ENCODE measurements at regions not wholly inside any gene's neighbourhood (a gene's known extent, or its start where the extent isn't known, plus 50 kb on each side); places are given as distances from the start of the nearest gene placed in this dataset.

DNA sequence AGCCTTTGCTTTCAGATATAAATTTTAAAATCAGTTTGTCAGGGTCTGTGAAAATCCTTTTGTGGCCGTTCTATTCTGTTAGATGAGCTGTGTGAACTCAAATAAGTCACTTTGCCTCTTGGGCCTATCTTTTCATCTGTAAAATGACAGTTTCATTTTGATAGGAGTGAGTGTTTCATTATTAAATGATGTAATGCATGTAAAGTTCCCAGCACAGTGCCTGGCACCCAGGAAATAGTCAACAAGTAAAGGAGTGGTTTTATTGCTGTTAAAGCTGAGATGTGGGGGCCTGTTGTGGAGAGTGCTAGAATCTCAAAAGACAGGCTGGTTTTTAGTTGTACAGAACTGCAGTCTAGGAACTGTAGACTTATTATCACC is 394.5 kb upstream of the CFAP20DC start:
- Histone ChIP-seq H3K27me3 (replicated peaks; ENCODE audit: insufficient read depth, low read depth, low read length, poor library complexity) (no peaks in the 10 kb centered on the region), H3K36me3 (ENCODE audit: insufficient read depth, low read length, poor library complexity, severe bottlenecking) (no peaks in the 10 kb centered on the region), H3K27ac (ENCODE audit: low read depth, low read length, poor library complexity, severe bottlenecking) (no peak overlapping the region), H3K4me3 (ENCODE audit: low read depth, low read length, poor library complexity, severe bottlenecking) (no peak overlapping the region), H3K4me1 (ENCODE audit: insufficient read depth, low read length, poor library complexity, severe bottlenecking) (no peaks in the 10 kb centered on the region), H3K9me3 (ENCODE audit: low read depth, low read length, poor library complexity, severe bottlenecking) (no peaks in the 10 kb centered on the region)
- BruUV-seq (replicated peaks), result no TSS peak
- DNase-seq (ENCODE audit: low spot score), result no peak
- no peak for TF ChIP-seq CTCF (conservative IDR thresholded peaks at IDR 0.05; ENCODE audit: low read depth, low read length)
- TF ChIP-seq EZH2 (IDR thresholded peaks at IDR 0.05; ENCODE audit: borderline replicate concordance, low read depth, low read length, poor library complexity, severe bottlenecking), result no peak
- intact Hi-C loops (cut with micrococcal nuclease; ENCODE audit: unreplicated experiment), result no loop called here
- ChIA-PET CTCF (no interaction called here), POLR2A (ENCODE audit: low non-redundant PET) (no interaction called here)

DNA sequence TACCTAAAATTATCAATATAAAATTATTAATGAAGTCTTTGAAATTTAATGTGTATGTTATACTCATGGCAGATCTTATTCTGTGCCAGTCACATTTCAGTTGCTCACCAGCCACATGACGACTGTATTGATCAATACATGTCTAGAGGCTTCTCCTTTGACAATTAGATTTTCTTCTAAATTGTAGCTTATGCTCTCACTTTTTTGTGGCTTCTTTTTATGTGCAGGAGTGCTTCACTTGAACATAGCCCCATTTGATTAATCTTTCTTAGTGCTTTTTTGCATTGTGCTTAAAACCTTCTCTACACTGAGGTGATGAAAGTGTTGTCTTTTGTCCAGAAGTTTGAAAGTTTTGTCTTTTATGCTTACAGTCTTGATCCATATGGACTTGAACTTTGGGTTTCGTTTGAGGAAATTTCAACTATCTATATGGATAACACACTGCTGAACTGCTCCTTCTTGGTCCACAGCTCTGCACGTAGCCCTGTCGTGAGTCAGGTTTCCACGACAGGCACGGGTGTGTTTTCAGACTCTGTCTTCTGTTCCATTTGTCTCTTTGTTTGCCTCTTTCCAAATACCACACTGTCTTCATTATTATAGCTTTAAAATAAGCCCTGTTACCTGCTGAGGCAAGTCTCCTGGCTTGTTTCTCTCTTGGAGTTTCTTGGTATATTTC is 393.9 kb upstream of the CFAP20DC start:
- Histone ChIP-seq H3K27ac (ENCODE audit: low read depth, low read length, poor library complexity, severe bottlenecking) (no peak overlapping the region), H3K4me1 (ENCODE audit: insufficient read depth, low read length, poor library complexity, severe bottlenecking) (no peaks in the 10 kb centered on the region), H3K27me3 (replicated peaks; ENCODE audit: insufficient read depth, low read depth, low read length, poor library complexity) (no peaks in the 10 kb centered on the region), H3K9me3 (ENCODE audit: low read depth, low read length, poor library complexity, severe bottlenecking) (no peaks in the 10 kb centered on the region), H3K36me3 (ENCODE audit: insufficient read depth, low read length, poor library complexity, severe bottlenecking) (no peaks in the 10 kb centered on the region), H3K4me3 (ENCODE audit: low read depth, low read length, poor library complexity, severe bottlenecking) (no peak overlapping the region)
- CTCF ChIA-PET, result no interaction called here
- DNase-seq (ENCODE audit: low spot score), result no peak
- TF ChIP-seq CTCF (conservative IDR thresholded peaks at IDR 0.05; ENCODE audit: low read depth, low read length), result no peak
- no peak for TF ChIP-seq EZH2 (IDR thresholded peaks at IDR 0.05; ENCODE audit: borderline replicate concordance, low read depth, low read length, poor library complexity, severe bottlenecking)
- POLR2A ChIA-PET (ENCODE audit: low non-redundant PET), result no interaction called here
- BruUV-seq (replicated peaks), result no TSS peak
- intact Hi-C loops (cut with micrococcal nuclease; ENCODE audit: unreplicated experiment), result no loop called here

- H3K4me1 ChIP-seq (ENCODE audit: insufficient read depth, low read length, poor library complexity, severe bottlenecking), result no peaks in the 10 kb centered on the region
- ChIA-PET CTCF (no interaction called here), POLR2A (ENCODE audit: low non-redundant PET) (no interaction called here)
- no peak overlapping the region for H3K27ac ChIP-seq (ENCODE audit: low read depth, low read length, poor library complexity, severe bottlenecking)
- no peak overlapping the region for H3K4me3 ChIP-seq (ENCODE audit: low read depth, low read length, poor library complexity, severe bottlenecking)
- TF ChIP-seq EZH2 (IDR thresholded peaks at IDR 0.05; ENCODE audit: borderline replicate concordance, low read depth, low read length, poor library complexity, severe bottlenecking) (no peak), CTCF (conservative IDR thresholded peaks at IDR 0.05; ENCODE audit: low read depth, low read length) (no peak)
- no peaks in the 10 kb centered on the region for H3K36me3 ChIP-seq (ENCODE audit: insufficient read depth, low read length, poor library complexity, severe bottlenecking)
- no peak for DNase-seq (ENCODE audit: low spot score)
- intact Hi-C loops (cut with micrococcal nuclease; ENCODE audit: unreplicated experiment), result no loop called here
- BruUV-seq (replicated peaks), result no TSS peak
- H3K9me3 ChIP-seq (ENCODE audit: low read depth, low read length, poor library complexity, severe bottlenecking), result no peaks in the 10 kb centered on the region
- no peaks in the 10 kb centered on the region for H3K27me3 ChIP-seq (replicated peaks; ENCODE audit: insufficient read depth, low read depth, low read length, poor library complexity)
Observed at GRCh38 chr3:59442046-59442445, 392.2 kb upstream of the CFAP20DC start.
